ELF-1 (cell line): ENCODE measurements at regions not wholly inside any gene's neighbourhood (a gene's known extent, or its start where the extent isn't known, plus 50 kb on each side); places are given as distances from the start of the nearest gene placed in this dataset.

Experiments
- DNase-seq: peaks from one replicate; pipeline ENCODE4 v3.0.0-alpha.2; 2016; ENCODE audit warnings: low read depth, low spot score

- DNase-seq, result no peak
Measured at GRCh38 chr16:51222016-51222415, 70.9 kb upstream of the SALL1 start.

- no peak for DNase-seq
Measured at GRCh38 chr16:51211148-51211547, 60.1 kb upstream of the SALL1 start.

GRCh38 chr16:51210087-51210486, 59.0 kb upstream of the SALL1 start:
- DNase-seq, result no peak

- no peak for DNase-seq
Measured at GRCh38 chr16:51201604-51202003, 50.5 kb upstream of the SALL1 start.
